ENCODE measurements at regions not wholly inside any gene's neighbourhood (a gene's known extent, or its start where the extent isn't known, plus 50 kb on each side); places are given as distances from the start of the nearest gene placed in this dataset.

DNA sequence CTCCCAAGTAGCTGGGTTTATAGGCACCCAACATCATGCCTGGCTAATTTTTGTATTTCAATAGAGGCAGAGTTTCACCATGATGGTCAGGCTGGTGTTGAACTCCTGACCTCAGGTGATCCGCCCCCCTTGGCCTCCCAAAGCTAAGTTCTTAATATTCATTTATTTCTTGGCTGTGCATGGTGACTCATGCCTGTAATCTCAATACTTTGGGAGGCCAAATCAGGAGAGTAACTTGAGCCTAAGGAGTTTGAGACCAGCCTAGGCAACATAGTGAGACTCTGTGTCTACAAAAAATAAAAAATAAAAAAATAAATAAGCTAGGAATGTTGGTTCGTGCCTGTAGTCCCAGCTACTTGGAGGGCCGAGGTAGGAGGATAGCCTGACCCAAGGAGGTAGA, 587.1 kb upstream of the FTMT start:
- no peak for TF ChIP-seq CTCF (IDR thresholded peaks at IDR 0.05; ENCODE audit: borderline replicate concordance, extremely low read depth, low read length, poor library complexity, severe bottlenecking)
- TF ChIP-seq EZH2 (IDR thresholded peaks at IDR 0.05; ENCODE audit: borderline replicate concordance, low read depth, low read length, severe bottlenecking), result no peak
